ENCODE measurements at regions not wholly inside any gene's neighbourhood (a gene's known extent, or its start where the extent isn't known, plus 50 kb on each side); places are given as distances from the start of the nearest gene placed in this dataset.

GRCh38 chr4:24422644-24423043 is 161.7 kb downstream of the DHX15 start:
- Histone ChIP-seq H3K4me1 (no peaks in the 10 kb centered on the region), H3K4me3 (no peak overlapping the region), H3K27me3 (no peaks in the 10 kb centered on the region), H3K27ac (no peak overlapping the region), H3K36me3 (no peaks in the 10 kb centered on the region), H3K9me3 (no peaks in the 10 kb centered on the region)
- no peak for TF ChIP-seq POLR2A (IDR thresholded peaks at IDR 0.05)
- TF ChIP-seq CTCF (IDR thresholded peaks at IDR 0.05) = no peak
- no peak for TF ChIP-seq POLR2AphosphoS5 (IDR thresholded peaks at IDR 0.05)
- intact Hi-C loops (cut with DNase I; ENCODE audit: low total_unique reads) = no loop called here
- DNase-seq (ENCODE audit: low spot score in 2 of 2) = no peak

GRCh38 chr4:24419181-24420034 is 164.9 kb downstream of the DHX15 start:
- H3K4me1 ChIP-seq = no peaks in the 10 kb centered on the region
- no peaks in the 10 kb centered on the region for H3K9me3 ChIP-seq
- no peaks in the 10 kb centered on the region for H3K36me3 ChIP-seq
- H3K4me3 ChIP-seq = no peak overlapping the region
- H3K27me3 ChIP-seq = no peaks in the 10 kb centered on the region
- intact Hi-C loops (cut with DNase I; ENCODE audit: low total_unique reads) = no loop called here
- peak; percentile 60 to 76 for DNase-seq (ENCODE audit: low spot score in 2 of 2)
- H3K27ac ChIP-seq = no peak overlapping the region
- TF ChIP-seq CTCF (IDR thresholded peaks at IDR 0.05) (peak; percentile 79 to 89 (median 85)), POLR2A (IDR thresholded peaks at IDR 0.05) (no peak)

GRCh38 chr4:24417206-24417605 is 167.1 kb downstream of the DHX15 start:
- TF ChIP-seq POLR2AphosphoS5 (IDR thresholded peaks at IDR 0.05) = no peak
- TF ChIP-seq POLR2A (IDR thresholded peaks at IDR 0.05) = no peak
- no peak for TF ChIP-seq CTCF (IDR thresholded peaks at IDR 0.05)
- Histone ChIP-seq H3K4me3 (no peak overlapping the region), H3K36me3 (no peaks in the 10 kb centered on the region), H3K27ac (no peak overlapping the region), H3K9me3 (no peaks in the 10 kb centered on the region), H3K4me1 (no peaks in the 10 kb centered on the region), H3K27me3 (no peaks in the 10 kb centered on the region)
- DNase-seq (ENCODE audit: low spot score in 2 of 2) = no peak
- intact Hi-C loops (cut with DNase I; ENCODE audit: low total_unique reads) = no loop called here

DNA sequence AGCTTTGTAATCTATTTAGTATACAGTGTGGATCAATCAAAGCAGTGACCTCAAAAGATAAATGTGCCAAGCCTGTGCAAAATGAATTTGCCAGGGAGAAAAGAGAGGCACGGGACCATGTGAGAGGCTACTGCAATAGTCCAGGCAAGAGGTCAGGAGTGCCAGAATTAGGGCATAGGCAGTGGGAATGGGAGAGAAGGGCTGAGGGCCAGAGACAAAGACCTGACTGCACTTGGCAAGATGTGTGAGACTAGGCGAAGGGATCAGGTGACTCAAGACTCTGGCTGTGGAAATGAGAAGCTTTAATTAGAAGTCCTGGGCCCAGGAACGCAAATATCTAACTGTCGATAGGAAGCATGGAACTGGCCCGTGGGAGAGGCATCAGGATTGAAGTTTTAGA is 168.1 kb downstream of the DHX15 start:
- DNase-seq (ENCODE audit: low spot score in 2 of 2) = no peak
- no peak overlapping the region for H3K4me3 ChIP-seq
- no peak overlapping the region for H3K27ac ChIP-seq
- H3K4me1 ChIP-seq = no peaks in the 10 kb centered on the region
- H3K9me3 ChIP-seq = no peaks in the 10 kb centered on the region
- no peaks in the 10 kb centered on the region for H3K27me3 ChIP-seq
- no peaks in the 10 kb centered on the region for H3K36me3 ChIP-seq
- intact Hi-C loops (cut with DNase I; ENCODE audit: low total_unique reads) = no loop called here
- TF ChIP-seq POLR2A (IDR thresholded peaks at IDR 0.05) = no peak
- no peak for TF ChIP-seq POLR2AphosphoS5 (IDR thresholded peaks at IDR 0.05)
- no peak for TF ChIP-seq CTCF (IDR thresholded peaks at IDR 0.05)

DNA sequence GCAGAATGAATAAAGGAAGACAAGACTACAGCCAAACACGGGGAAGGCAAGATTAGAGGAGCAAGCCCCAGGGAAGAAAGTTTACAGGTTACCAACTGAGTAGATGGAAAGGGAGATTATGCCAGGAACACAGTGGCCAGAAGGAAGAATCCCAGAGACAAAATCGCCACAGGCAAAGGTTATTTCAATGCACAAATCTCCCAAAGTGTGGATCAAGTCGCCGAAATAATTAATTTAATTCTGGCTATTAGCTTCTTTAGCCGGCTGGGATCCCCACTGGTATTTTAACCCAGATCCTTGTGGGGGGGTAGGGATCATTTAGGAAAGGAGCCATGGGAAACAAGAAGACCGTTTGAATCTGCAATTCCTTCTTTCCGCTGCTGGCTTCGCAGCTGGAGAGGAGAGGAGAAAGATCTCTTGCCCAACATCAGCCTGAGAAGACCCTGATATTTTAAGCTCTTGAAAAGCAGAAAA is 171.0 kb downstream of the DHX15 start:
- no peak overlapping the region for H3K4me3 ChIP-seq
- intact Hi-C loops (cut with DNase I; ENCODE audit: low total_unique reads) = no loop called here
- H3K27me3 ChIP-seq = no peaks in the 10 kb centered on the region
- H3K36me3 ChIP-seq = no peaks in the 10 kb centered on the region
- no peak overlapping the region for H3K27ac ChIP-seq
- TF ChIP-seq POLR2AphosphoS5 (IDR thresholded peaks at IDR 0.05) (no peak), POLR2A (IDR thresholded peaks at IDR 0.05) (no peak), CTCF (IDR thresholded peaks at IDR 0.05) (no peak)
- no peaks in the 10 kb centered on the region for H3K4me1 ChIP-seq
- no peak for DNase-seq (ENCODE audit: low spot score in 2 of 2)
- H3K9me3 ChIP-seq = no peaks in the 10 kb centered on the region
